NCI-H187 (cell line): ENCODE measurements at regions not wholly inside any gene's neighbourhood (a gene's known extent, or its start where the extent isn't known, plus 50 kb on each side); places are given as distances from the start of the nearest gene placed in this dataset.

Source experiments
- DNase-seq, 2 experiments: peaks; one replicate each; lab custom pipeline; 2025; lab: John Stamatoyannopoulos, UW

GRCh38 chr4:124219389-124219788, 493.1 kb downstream of the ANKRD50 start:
- no peak for DNase-seq

- DNase-seq = no peak
Observed at GRCh38 chr4:124224256-124224655, 488.3 kb downstream of the ANKRD50 start.

GRCh38 chr4:124227981-124228380, 484.6 kb downstream of the ANKRD50 start:
- no peak for DNase-seq

- no peak for DNase-seq
Observed at GRCh38 chr4:124230268-124230667, 482.3 kb downstream of the ANKRD50 start.

- no peak for DNase-seq
Observed at GRCh38 chr4:124234771-124235170, 477.8 kb downstream of the ANKRD50 start.

- DNase-seq = no peak
Observed at GRCh38 chr4:124243671-124244366, 468.7 kb downstream of the ANKRD50 start.

- DNase-seq = no peak
Observed at GRCh38 chr4:124253080-124253479, 459.5 kb downstream of the ANKRD50 start.

- DNase-seq = no peak
Observed at GRCh38 chr4:124262211-124263179, 450.0 kb downstream of the ANKRD50 start.

GRCh38 chr4:124265701-124266100, 446.8 kb downstream of the ANKRD50 start:
- DNase-seq = no peak

- DNase-seq = no peak
Observed at GRCh38 chr4:124266721-124267120, 445.8 kb downstream of the ANKRD50 start.

GRCh38 chr4:124276461-124276860, 436.1 kb downstream of the ANKRD50 start:
- no peak for DNase-seq

GRCh38 chr4:124277691-124278090, 434.8 kb downstream of the ANKRD50 start:
- DNase-seq = no peak

- no peak for DNase-seq
Observed at GRCh38 chr4:124278477-124278876, 434.1 kb downstream of the ANKRD50 start.

- DNase-seq = no peak
Observed at GRCh38 chr4:124279741-124280140, 432.8 kb downstream of the ANKRD50 start.

- DNase-seq = no peak
Observed at GRCh38 chr4:124282301-124282898, 430.1 kb downstream of the ANKRD50 start.

- DNase-seq = no peak
Observed at GRCh38 chr4:124288706-124289486, 423.6 kb downstream of the ANKRD50 start.

- no peak for DNase-seq
Observed at GRCh38 chr4:124290678-124291077, 421.9 kb downstream of the ANKRD50 start.

- no peak for DNase-seq
Observed at GRCh38 chr4:124295413-124295812, 417.1 kb downstream of the ANKRD50 start.

- DNase-seq = no peak
Observed at GRCh38 chr4:124304941-124305340, 407.6 kb downstream of the ANKRD50 start.

- DNase-seq = no peak
Observed at GRCh38 chr4:124306352-124306751, 406.2 kb downstream of the ANKRD50 start.

- DNase-seq = no peak
Observed at GRCh38 chr4:124307143-124307542, 405.4 kb downstream of the ANKRD50 start.

GRCh38 chr4:124318292-124318691, 394.2 kb downstream of the ANKRD50 start:
- DNase-seq = no peak
